ENCODE measurements at regions not wholly inside any gene's neighbourhood (a gene's known extent, or its start where the extent isn't known, plus 50 kb on each side); places are given as distances from the start of the nearest gene placed in this dataset.

GRCh38 chr4:153912301-153912700 lies 123.4 kb upstream of the SFRP2 start (continued):
- TF ChIP-seq ZNF462 (CRISPR knock-in tag; IDR thresholded peaks at IDR 0.05) (no peak), ETS1 (IDR thresholded peaks at IDR 0.05) (no peak)

GRCh38 chr4:153909672-153910071 lies 120.8 kb upstream of the SFRP2 start:
- H3K9me2 ChIP-seq (ENCODE audit: insufficient read depth): peaks cover 3% of the 10 kb centered on the region; the same call in 1 of the 2 replicates
- H3K27ac ChIP-seq (ENCODE audit: low read depth): no peak overlapping the region
- H3K4me2 ChIP-seq: no peak overlapping the region
- no peak overlapping the region for H3K27ac Mint-ChIP-seq
- H3K9me3 Mint-ChIP-seq: no peaks in the 10 kb centered on the region; the same call in 2 of the 3 replicates
- H3K4me1 Mint-ChIP-seq: peaks cover 15% of the 10 kb centered on the region
- no peaks in the 10 kb centered on the region for H4K20me1 ChIP-seq (replicated peaks; ENCODE audit: insufficient read depth)
- no peaks in the 10 kb centered on the region for H3K27me3 Mint-ChIP-seq (ENCODE audit: insufficient read depth, low read depth, poor library complexity)
- no peaks in the 10 kb centered on the region for H3K36me3 Mint-ChIP-seq (ENCODE audit: low read depth)
- H2AFZ ChIP-seq: no peak overlapping the region
- ATAC-seq (no peak), DNase-seq (ENCODE audit: low spot score) (no peak)
- H3K4me3 ChIP-seq: no peak overlapping the region
- H3F3A ChIP-seq (replicated peaks; ENCODE audit: low read depth): no peaks in the 10 kb centered on the region
- H3K36me3 ChIP-seq (ENCODE audit: insufficient read depth): no peaks in the 10 kb centered on the region
- no peaks in the 10 kb centered on the region for H3K27me3 ChIP-seq (ENCODE audit: insufficient read depth)
- peaks cover 10% of the 10 kb centered on the region; the same call in 1 of the 2 replicates for H3K4me1 ChIP-seq (ENCODE audit: insufficient read depth)
- H3K4me3 Mint-ChIP-seq: no peak overlapping the region
- no peaks in the 10 kb centered on the region for H3K79me2 ChIP-seq (replicated peaks; ENCODE audit: insufficient read depth)
- TF ChIP-seq STAT1 (IDR thresholded peaks at IDR 0.05; ENCODE audit: unreplicated experiment): no peak
- no peak for TF ChIP-seq CTCF (conservative IDR thresholded peaks at IDR 0.05; ENCODE audit: low read depth in 2 of 2)
- no peak for TF ChIP-seq REST (IDR thresholded peaks at IDR 0.05; ENCODE audit: unreplicated experiment)
- TF ChIP-seq CREB1 (CRISPR knock-in tag; IDR thresholded peaks at IDR 0.05; ENCODE audit: low read depth): no peak
